BE2C (cell line): ENCODE measurements at regions not wholly inside any gene's neighbourhood (a gene's known extent, or its start where the extent isn't known, plus 50 kb on each side); places are given as distances from the start of the nearest gene placed in this dataset.
A peak's percentile ranks its signal among the peaks of the same experiment; 100 is the strongest.

Experiments
- DNase-seq: peaks from one replicate; pipeline ENCODE4 v3.0.0-alpha.2; 2020
- H3K27me3 ChIP-seq: fragments of 250-450 bp; sonication (Bioruptor Pico); 2 replicates; pipeline ENCODE4 v1.5.1; 2020; ENCODE audit warnings: mild to moderate bottlenecking
- H3K36me3 ChIP-seq: fragments of 250-450 bp; sonication (Bioruptor Pico); 2 replicates; pipeline ENCODE4 v1.5.1; 2020; ENCODE audit warnings: mild to moderate bottlenecking
- H3K4me1 ChIP-seq: fragments of 250-450 bp; sonication (Bioruptor Pico); 2 replicates; pipeline ENCODE4 v1.5.1; 2020
- H3K4me3 ChIP-seq: 2 replicates; pipeline ENCODE4 v1.5.1; 2011; ENCODE audit warnings: low read depth, low read length
- H3K9me3 ChIP-seq: fragments of 250-450 bp; sonication (Bioruptor Pico); 2 replicates; pipeline ENCODE4 v1.5.1; 2020
- TF ChIP-seq, protein P1 (sequence below): IDR thresholded peaks from 2 replicates; pipeline ENCODE4 v1.5.1; 2012; ENCODE audit warnings: mild to moderate bottlenecking, low read depth, low read length

DNA sequence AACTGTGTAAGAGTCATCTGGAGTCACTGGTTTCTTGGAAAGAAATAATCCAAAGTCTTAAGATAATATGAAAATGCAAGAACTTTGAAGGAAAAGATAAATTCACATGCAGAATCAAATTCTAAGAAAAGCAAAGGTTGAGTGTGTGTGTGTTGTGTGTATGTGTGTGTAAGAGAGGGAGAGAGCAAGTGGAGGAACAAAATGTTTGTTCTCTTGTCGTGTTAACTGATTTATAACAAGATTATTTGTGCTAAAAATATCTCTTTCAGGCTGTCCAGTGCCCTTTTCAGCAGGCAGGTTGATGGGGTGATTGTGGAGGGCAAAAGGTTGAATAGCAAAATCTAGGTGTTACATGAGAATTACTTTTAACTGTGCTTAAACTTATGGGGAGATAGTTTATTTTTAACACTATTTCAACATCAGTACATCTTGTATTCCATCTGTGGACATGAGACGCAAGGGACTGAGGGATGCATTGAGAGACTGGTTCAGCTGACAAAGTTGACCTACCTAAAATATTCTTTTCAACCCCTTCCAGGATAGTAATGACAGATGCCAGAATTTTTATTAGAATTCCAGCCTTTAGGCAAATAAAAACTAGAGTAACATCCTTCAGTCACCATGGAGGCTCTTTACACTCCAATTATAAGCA is 342.4 kb upstream of the CD180 start:
- H3K36me3 ChIP-seq, result no peaks in the 10 kb centered on the region
- DNase-seq, result no peak

DNA sequence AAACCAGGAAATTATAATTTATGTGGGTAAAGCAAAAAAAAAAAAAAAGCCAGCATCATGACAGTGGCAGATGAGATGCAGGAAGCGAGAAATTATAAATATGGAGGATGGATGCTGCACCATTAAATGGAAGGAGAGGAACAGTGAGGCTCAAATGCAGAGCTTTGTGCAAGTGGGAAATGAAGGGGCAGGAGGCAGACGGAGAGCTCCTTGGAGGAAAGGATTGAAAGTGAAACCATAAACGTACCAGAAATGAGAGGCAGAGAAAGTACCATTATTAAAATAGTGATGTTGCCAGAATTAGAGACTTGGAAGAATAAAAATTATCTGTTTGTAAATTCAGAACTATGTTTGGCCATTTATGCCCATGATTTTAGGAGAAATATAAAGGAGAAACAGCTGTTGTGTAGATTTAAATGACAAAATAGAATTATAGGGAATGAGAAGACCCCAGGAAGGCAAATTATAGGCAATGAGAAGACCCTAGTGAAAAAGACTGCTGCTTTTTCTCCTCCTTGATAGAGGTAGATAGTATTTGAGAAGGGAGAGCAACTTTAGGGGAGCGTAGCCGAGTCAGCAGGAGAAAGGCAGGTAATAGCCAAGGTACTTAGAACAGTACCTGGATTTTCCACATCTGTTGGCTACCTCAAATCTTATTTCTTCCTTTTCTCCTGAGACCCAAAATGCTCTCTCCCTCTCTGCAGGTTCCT is 341.0 kb upstream of the CD180 start:
- no peaks in the 10 kb centered on the region for H3K36me3 ChIP-seq
- TF ChIP-seq, protein P1, sequence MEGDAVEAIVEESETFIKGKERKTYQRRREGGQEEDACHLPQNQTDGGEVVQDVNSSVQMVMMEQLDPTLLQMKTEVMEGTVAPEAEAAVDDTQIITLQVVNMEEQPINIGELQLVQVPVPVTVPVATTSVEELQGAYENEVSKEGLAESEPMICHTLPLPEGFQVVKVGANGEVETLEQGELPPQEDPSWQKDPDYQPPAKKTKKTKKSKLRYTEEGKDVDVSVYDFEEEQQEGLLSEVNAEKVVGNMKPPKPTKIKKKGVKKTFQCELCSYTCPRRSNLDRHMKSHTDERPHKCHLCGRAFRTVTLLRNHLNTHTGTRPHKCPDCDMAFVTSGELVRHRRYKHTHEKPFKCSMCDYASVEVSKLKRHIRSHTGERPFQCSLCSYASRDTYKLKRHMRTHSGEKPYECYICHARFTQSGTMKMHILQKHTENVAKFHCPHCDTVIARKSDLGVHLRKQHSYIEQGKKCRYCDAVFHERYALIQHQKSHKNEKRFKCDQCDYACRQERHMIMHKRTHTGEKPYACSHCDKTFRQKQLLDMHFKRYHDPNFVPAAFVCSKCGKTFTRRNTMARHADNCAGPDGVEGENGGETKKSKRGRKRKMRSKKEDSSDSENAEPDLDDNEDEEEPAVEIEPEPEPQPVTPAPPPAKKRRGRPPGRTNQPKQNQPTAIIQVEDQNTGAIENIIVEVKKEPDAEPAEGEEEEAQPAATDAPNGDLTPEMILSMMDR, result no peak
- H3K27me3 ChIP-seq, result no peaks in the 10 kb centered on the region
- H3K4me1 ChIP-seq, result no peaks in the 10 kb centered on the region
- no peak overlapping the region for H3K4me3 ChIP-seq
- H3K9me3 ChIP-seq, result no peaks in the 10 kb centered on the region
- DNase-seq, result no peak

More for the DNA sequence above, 342.4 kb upstream of the CD180 start:
- no peak overlapping the region for H3K4me3 ChIP-seq
- H3K27me3 ChIP-seq, result no peaks in the 10 kb centered on the region
- TF ChIP-seq, protein P1, result no peak
- H3K9me3 ChIP-seq, result no peaks in the 10 kb centered on the region
- H3K4me1 ChIP-seq, result no peaks in the 10 kb centered on the region

DNA sequence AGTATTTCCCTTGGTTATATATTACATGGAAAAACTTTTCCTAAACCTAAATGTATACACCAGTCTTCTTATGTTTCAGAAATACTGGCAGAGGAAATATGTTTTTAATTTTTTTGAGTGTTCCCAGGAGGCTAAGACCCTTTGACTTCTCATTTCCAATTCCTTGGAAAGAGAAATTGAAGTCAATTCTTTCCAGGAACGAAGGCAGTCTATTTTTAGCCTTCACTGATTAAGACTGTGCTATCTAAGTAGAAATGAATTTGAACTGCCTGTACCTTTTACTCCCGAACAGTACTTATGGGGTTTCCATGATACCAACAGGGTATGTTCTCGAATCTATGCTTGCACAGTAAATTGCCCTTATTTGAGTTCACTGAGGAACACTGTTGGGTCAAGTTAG is 340.3 kb upstream of the CD180 start:
- no peak for DNase-seq
- H3K9me3 ChIP-seq, result no peaks in the 10 kb centered on the region

DNA sequence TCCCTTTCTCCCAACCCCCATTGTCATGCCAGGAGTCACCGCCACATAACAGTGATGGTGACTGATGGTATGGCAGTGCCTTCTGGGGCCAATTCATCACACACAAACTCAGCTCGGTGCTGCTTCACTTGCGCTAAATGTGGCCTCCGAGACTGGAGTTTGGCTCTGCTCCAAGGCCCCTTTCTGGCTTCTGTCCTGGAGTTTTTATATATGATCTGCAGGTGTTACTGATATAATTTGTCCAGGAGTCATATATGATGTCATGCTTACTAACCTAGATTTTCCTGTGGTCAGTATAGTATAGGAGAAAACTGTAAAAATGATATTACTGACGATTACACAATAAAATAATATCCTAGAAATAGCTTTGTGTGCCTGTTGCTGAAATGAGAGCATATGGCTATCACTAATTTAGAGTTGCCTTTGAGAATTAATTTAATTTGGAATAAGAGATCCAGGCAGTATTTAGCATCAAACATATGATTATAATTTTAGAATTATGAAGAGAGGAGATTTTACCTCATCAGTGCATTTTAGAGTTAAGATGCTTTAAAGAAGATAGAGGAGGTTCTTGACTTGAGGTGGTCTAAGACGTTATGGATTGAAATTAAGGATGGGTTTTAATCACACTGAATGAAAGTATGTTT is 334.1 kb upstream of the CD180 start:
- no peaks in the 10 kb centered on the region for H3K27me3 ChIP-seq
- DNase-seq, result peak; percentile 85
- H3K9me3 ChIP-seq, result no peaks in the 10 kb centered on the region
- H3K4me3 ChIP-seq, result no peak overlapping the region
- TF ChIP-seq, protein P1, result peak; percentile 40
- peaks cover 6% of the 10 kb centered on the region; the same call in 1 of the 2 replicates for H3K4me1 ChIP-seq
- H3K36me3 ChIP-seq, result no peaks in the 10 kb centered on the region

More for the DNA sequence above, 340.3 kb upstream of the CD180 start:
- Histone ChIP-seq H3K4me3 (no peak overlapping the region), H3K4me1 (no peaks in the 10 kb centered on the region), H3K27me3 (no peaks in the 10 kb centered on the region), H3K36me3 (no peaks in the 10 kb centered on the region)
- TF ChIP-seq, protein P1, result no peak

DNA sequence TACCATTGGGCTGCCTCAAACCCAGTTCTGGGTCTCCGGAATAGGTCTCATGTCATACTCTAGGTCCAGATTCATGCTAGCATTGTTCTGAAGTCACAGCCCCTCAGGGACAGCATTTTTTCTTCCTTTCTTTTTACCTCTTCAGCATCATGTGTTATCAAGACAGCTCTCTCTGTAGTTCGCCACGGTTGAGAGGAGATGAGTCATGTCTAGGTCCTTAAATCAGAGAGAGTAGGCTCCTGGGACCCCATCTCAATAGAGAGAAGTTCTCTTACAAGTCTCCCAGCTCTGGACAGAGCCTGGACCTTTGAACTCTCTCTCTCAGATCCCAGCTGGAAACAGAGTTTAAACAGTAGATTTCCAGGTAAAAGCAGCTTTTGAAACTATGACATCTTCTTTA is 332.4 kb upstream of the CD180 start:
- TF ChIP-seq, protein P1, result no peak
- Histone ChIP-seq H3K36me3 (no peaks in the 10 kb centered on the region), H3K27me3 (no peaks in the 10 kb centered on the region), H3K4me1 (peaks cover 6% of the 10 kb centered on the region; the same call in 1 of the 2 replicates), H3K9me3 (no peaks in the 10 kb centered on the region), H3K4me3 (no peak overlapping the region)
- no peak for DNase-seq

DNA sequence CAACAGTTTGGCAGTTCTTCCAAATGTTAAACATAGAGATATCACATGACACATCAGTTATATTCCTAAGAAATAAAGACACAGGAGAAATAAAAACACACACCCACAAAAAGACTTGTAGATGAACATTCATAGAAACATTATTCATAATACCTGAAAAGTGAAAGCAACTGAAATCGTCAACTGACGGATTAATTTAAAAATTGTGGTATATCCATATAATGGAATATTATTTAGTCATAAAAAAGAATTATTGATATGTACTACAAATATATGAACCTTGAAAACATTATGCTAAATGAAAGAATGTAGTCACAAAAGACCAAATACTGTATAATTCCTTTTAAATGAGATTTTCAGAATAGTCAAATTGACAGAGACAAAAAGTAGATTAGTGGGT is 330.2 kb upstream of the CD180 start:
- Histone ChIP-seq H3K4me1 (peaks cover 6% of the 10 kb centered on the region; the same call in 1 of the 2 replicates), H3K27me3 (no peaks in the 10 kb centered on the region), H3K9me3 (no peaks in the 10 kb centered on the region), H3K36me3 (no peaks in the 10 kb centered on the region), H3K4me3 (no peak overlapping the region)
- no peak for DNase-seq
- TF ChIP-seq, protein P1, result no peak
